Caco-2 (cell line): ENCODE measurements at regions not wholly inside any gene's neighbourhood (a gene's known extent, or its start where the extent isn't known, plus 50 kb on each side); places are given as distances from the start of the nearest gene placed in this dataset.
A peak's percentile ranks its signal among the peaks of the same experiment; 100 is the strongest.

Experiments
- BruUV-seq: library from RNA; stranded (reverse); fragments of 400-500 nt; replicated peaks from 2 replicates; lab custom pipeline; 2021; lab: Mats Ljungman, UMichigan
- CTCF ChIA-PET: fragments of 300-600 bp; sonication (Branson Sonifier 250); formaldehyde crosslinking; loops from one replicate; lab custom pipeline; 2022; ENCODE audit warnings: antibody characterized with exemption; lab: Charles Lee
- POLR2A ChIA-PET: fragments of 300-600 bp; sonication (Branson Sonifier 250); formaldehyde crosslinking; loops from one replicate; lab custom pipeline; 2022; ENCODE audit warnings: antibody characterized with exemption; lab: Charles Lee
- DNase-seq, 2 experiments: peaks; one replicate each; pipeline versions ENCODE4 v3.0.0 to v3.0.0-alpha.2; 2020 to 2022
- H3K27me3 ChIP-seq: replicated peaks from 2 replicates; pipeline ENCODE4 v1.6.0; 2011; ENCODE audit warnings: low read length; ENCODE audit not compliant: control insufficient read depth, insufficient read depth
- H3K36me3 ChIP-seq: 2 replicates; pipeline ENCODE4 v1.5.1; 2011; ENCODE audit warnings: low read length; ENCODE audit not compliant: control insufficient read depth, insufficient read depth
- H3K4me1 ChIP-seq: fragments of 250-450 bp; sonication (Bioruptor Pico); 2 replicates; pipeline ENCODE4 v1.5.1; 2020; ENCODE audit warnings: mild to moderate bottlenecking
- H3K4me3 ChIP-seq: 2 replicates; pipeline ENCODE4 v1.5.1; 2011; ENCODE audit warnings: low read depth, mild to moderate bottlenecking, control low read depth, low read length
- H3K9me3 ChIP-seq: fragments of 250-450 bp; sonication (Bioruptor Pico); 2 replicates; pipeline ENCODE4 v1.5.1; 2020; ENCODE audit warnings: mild to moderate bottlenecking, moderate library complexity
- H3K27ac Mint-ChIP-seq: one replicate; pipeline ENCODE4 v1.8.0; 2022; ENCODE audit warnings: mixed read lengths; ENCODE audit not compliant: unreplicated experiment
- H3K27me3 Mint-ChIP-seq: one replicate; pipeline ENCODE4 v1.8.0; 2022; ENCODE audit warnings: mixed read lengths; ENCODE audit not compliant: insufficient read depth, unreplicated experiment
- H3K36me3 Mint-ChIP-seq: one replicate; pipeline ENCODE4 v1.8.0; 2022; ENCODE audit warnings: mild to moderate bottlenecking, mixed read lengths; ENCODE audit not compliant: insufficient read depth, unreplicated experiment
- H3K4me1 Mint-ChIP-seq: one replicate; pipeline ENCODE4 v1.8.0; 2022; ENCODE audit warnings: low read depth, mixed read lengths; ENCODE audit not compliant: unreplicated experiment
- H3K4me3 Mint-ChIP-seq: one replicate; pipeline ENCODE4 v1.8.0; 2022; ENCODE audit warnings: mild to moderate bottlenecking, moderate library complexity, mixed read lengths; ENCODE audit not compliant: unreplicated experiment
- H3K9me3 Mint-ChIP-seq: one replicate; pipeline ENCODE4 v1.8.0; 2022; ENCODE audit warnings: mixed read lengths; ENCODE audit not compliant: unreplicated experiment
- intact Hi-C: fragments of 100-400 bp; cut with micrococcal nuclease; formaldehyde crosslinking; loops from one replicate; pipeline ENCODE4 v1.10.0; 2022; ENCODE audit not compliant: unreplicated experiment
- TF ChIP-seq, protein P1 (sequence below), 2 experiments: fragments of 200-600 bp in 1 of 2; IDR thresholded peaks; 1 replicate in 1 of 2; 2 replicates in 1 of 2; pipeline versions ENCODE4 v1.5.1 to v1.8.0; 2011 to 2022; ENCODE audit warnings: antibody characterized with exemption in 1 of 2, control low read depth in 1 of 2, inconsistent platforms in 1 of 2, low read depth in 1 of 2, low read length in 1 of 2, mild to moderate bottlenecking in 1 of 2, moderate library complexity in 1 of 2; ENCODE audit not compliant: insufficient read depth in 1 of 2, severe bottlenecking in 1 of 2, unreplicated experiment in 1 of 2

DNA sequence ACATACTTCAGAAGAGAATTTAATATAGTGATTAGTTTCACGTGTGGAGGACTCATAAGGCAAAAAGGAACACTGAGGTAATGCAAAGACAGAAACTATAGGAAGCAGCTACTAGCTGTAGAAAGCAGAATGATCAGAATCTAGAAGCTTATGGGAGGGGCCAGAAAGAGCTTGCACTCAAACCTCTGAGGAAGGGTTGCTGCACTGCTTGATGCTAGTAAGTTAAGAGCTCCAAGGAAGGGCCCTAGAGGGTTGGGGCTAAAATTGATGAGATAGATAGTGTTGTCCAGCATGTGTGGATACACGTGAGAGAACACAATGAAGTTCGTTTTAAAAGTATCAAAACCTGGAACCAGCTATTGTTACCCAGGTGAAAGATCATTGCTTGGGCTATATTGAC is 311.1 kb downstream of the SLC6A15 start:
- no peak overlapping the region for H3K4me3 Mint-ChIP-seq
- no peaks in the 10 kb centered on the region for H3K36me3 Mint-ChIP-seq
- Histone ChIP-seq H3K36me3 (no peaks in the 10 kb centered on the region), H3K4me3 (no peak overlapping the region), H3K9me3 (no peaks in the 10 kb centered on the region), H3K4me1 (peaks cover 5% of the 10 kb centered on the region; the same call in 1 of the 2 replicates), H3K27me3 (no peaks in the 10 kb centered on the region)
- H3K27me3 Mint-ChIP-seq: no peaks in the 10 kb centered on the region
- DNase-seq: no peak
- TF ChIP-seq, protein P1, sequence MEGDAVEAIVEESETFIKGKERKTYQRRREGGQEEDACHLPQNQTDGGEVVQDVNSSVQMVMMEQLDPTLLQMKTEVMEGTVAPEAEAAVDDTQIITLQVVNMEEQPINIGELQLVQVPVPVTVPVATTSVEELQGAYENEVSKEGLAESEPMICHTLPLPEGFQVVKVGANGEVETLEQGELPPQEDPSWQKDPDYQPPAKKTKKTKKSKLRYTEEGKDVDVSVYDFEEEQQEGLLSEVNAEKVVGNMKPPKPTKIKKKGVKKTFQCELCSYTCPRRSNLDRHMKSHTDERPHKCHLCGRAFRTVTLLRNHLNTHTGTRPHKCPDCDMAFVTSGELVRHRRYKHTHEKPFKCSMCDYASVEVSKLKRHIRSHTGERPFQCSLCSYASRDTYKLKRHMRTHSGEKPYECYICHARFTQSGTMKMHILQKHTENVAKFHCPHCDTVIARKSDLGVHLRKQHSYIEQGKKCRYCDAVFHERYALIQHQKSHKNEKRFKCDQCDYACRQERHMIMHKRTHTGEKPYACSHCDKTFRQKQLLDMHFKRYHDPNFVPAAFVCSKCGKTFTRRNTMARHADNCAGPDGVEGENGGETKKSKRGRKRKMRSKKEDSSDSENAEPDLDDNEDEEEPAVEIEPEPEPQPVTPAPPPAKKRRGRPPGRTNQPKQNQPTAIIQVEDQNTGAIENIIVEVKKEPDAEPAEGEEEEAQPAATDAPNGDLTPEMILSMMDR (IDR thresholded peaks at IDR 0.05; ENCODE audit: insufficient read depth in 1 of 2, low read depth in 1 of 2, low read length in 1 of 2, severe bottlenecking in 1 of 2, unreplicated experiment in 1 of 2): no peak
- H3K27ac Mint-ChIP-seq: no peak overlapping the region
- intact Hi-C loops: no loop called here
- H3K9me3 Mint-ChIP-seq: no peaks in the 10 kb centered on the region
- BruUV-seq: no TSS peak
- CTCF ChIA-PET: no interaction called here
- peaks cover 10% of the 10 kb centered on the region for H3K4me1 Mint-ChIP-seq
- POLR2A ChIA-PET: interaction anchor here (0.6 kb wide), 1 partner anchor 17 kb away, joined by 3 read pairs; no protein-coding TSS in a partner anchor

DNA sequence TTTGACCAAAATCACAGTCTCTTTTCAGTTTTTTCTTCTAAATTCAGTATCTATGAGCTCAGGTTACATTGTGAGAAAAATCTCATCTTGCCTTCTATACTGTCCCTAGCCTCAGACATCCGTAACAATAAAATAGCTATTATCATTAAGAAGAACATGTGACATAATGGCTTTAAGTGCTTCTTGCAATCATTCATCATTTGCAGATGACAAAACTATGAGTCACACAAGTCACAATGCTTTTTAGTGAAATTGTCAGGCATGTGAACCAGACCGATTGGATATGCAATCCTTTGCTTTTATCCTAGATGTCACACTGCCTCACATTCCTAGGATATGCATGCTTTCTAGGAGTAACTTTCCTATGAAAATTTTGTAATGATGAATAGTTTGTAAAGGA is 313.1 kb downstream of the SLC6A15 start:
- Histone ChIP-seq H3K9me3 (no peaks in the 10 kb centered on the region), H3K36me3 (no peaks in the 10 kb centered on the region), H3K4me1 (peaks cover 5% of the 10 kb centered on the region; the same call in 1 of the 2 replicates), H3K27me3 (no peaks in the 10 kb centered on the region), H3K4me3 (no peak overlapping the region)
- CTCF ChIA-PET: no interaction called here
- Mint-ChIP-seq H3K9me3 (no peaks in the 10 kb centered on the region), H3K4me3 (no peak overlapping the region), H3K27ac (no peak overlapping the region), H3K4me1 (peaks cover 10% of the 10 kb centered on the region), H3K36me3 (no peaks in the 10 kb centered on the region), H3K27me3 (no peaks in the 10 kb centered on the region)
- intact Hi-C loops: no loop called here
- TF ChIP-seq, protein P1 (IDR thresholded peaks at IDR 0.05; ENCODE audit: insufficient read depth in 1 of 2, low read depth in 1 of 2, low read length in 1 of 2, severe bottlenecking in 1 of 2, unreplicated experiment in 1 of 2): no peak
- POLR2A ChIA-PET: no interaction called here
- peak in 1 of 2 experiments; percentile 18 for DNase-seq
- BruUV-seq: no TSS peak

DNA sequence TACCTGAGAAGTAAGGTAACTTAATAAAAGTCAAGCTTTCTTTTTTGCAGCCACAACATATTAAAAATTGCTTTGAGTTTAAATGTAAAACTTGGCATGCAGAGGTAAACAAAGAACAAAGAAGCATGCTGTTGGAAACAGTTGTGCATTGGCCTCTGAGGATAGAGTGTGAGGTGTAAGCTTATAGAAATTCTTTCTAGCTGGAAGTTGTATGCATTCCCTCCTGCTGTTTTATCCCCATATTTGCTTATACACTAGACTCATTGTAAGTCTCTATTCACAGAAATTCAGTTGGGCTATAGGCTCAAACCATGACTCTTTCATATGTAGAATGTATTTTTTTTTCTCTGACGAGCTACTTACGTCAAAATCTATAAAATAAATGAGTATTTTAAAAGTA is 316.3 kb downstream of the SLC6A15 start:
- no TSS peak for BruUV-seq
- no peaks in the 10 kb centered on the region for H3K9me3 ChIP-seq
- POLR2A ChIA-PET: no interaction called here
- no peaks in the 10 kb centered on the region for H3K9me3 Mint-ChIP-seq
- H3K4me3 ChIP-seq: no peak overlapping the region
- intact Hi-C loops: no loop called here
- no peaks in the 10 kb centered on the region for H3K27me3 ChIP-seq
- DNase-seq: no peak
- H3K36me3 Mint-ChIP-seq: no peaks in the 10 kb centered on the region
- no peaks in the 10 kb centered on the region for H3K27me3 Mint-ChIP-seq
- H3K27ac Mint-ChIP-seq: no peak overlapping the region
- H3K4me1 Mint-ChIP-seq: no peaks in the 10 kb centered on the region
- CTCF ChIA-PET: no interaction called here
- TF ChIP-seq, protein P1 (IDR thresholded peaks at IDR 0.05; ENCODE audit: insufficient read depth in 1 of 2, low read depth in 1 of 2, low read length in 1 of 2, severe bottlenecking in 1 of 2, unreplicated experiment in 1 of 2): no peak
- H3K4me3 Mint-ChIP-seq: no peak overlapping the region
- peaks cover 5% of the 10 kb centered on the region; the same call in 1 of the 2 replicates for H3K4me1 ChIP-seq
- H3K36me3 ChIP-seq: no peaks in the 10 kb centered on the region
